ENCODE measurements at regions not wholly inside any gene's neighbourhood (a gene's known extent, or its start where the extent isn't known, plus 50 kb on each side); places are given as distances from the start of the nearest gene placed in this dataset.

DNA sequence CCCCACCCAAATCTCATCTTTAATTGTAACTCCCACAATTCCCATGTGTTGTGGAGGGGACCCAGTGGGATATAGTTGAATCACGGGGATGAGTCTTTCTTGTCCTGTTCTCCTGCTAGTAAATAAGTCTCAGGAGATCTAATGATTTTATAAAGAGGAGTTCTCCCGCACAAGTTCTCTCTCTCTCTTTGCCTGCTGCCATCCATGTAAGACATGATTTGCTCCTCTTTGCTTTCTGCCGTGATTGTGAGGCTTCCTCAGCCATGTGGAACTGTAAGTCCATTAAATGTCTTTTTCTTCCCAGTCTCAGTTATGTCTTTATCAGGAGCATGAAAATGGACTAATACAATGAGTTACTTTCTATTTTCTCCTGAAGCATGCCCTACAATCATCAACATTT lies 1158.5 kb downstream of the CDH18 start:
- no peak for DNase-seq

GRCh38 chr5:18850216-18850615 lies 1137.8 kb downstream of the CDH18 start:
- no peak for DNase-seq

- DNase-seq: no peak
These were observed 1115.0 kb downstream of the CDH18 start for GRCh38 chr5:18872978-18873377.

DNA sequence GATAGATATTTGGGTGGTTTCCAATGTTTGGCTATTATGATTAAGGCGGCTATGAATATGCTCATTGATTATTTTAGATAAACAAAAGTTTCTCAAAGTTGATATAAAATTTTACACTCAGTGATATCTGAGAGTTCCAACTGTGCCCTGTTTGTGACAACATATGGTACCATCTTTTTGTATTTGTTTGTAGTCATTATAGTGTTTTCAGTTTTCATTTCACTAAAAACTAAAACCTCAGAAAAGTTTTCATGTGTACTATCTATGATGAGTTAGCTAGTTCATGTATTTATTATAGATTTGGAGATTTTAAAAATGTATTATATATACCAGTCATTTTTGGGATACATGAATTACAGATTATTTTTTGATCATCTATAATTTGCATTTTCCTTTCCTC lies 1111.4 kb downstream of the CDH18 start:
- no peak for DNase-seq

GRCh38 chr5:18881615-18882014 lies 1106.4 kb downstream of the CDH18 start:
- DNase-seq: no peak

DNA sequence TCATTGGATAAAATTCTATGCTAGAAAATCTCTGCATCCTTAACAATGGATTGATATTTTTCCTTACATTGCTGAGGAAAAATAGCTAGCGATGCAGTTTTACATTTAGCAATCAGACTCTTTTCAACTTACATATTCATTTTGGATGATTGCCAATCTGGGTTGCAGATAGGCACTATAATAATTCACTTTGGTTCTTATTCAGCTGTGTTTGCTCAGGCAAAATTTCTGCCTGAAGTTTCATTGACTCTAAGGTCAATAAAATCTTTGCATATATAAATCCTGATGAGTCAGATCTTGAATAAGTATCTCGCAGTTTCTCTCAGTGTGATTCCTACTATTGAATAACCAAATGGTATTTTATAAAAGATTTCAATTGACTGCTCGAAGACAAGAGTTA lies 1105.8 kb downstream of the CDH18 start:
- DNase-seq: no peak

GRCh38 chr5:18888821-18889220 lies 1099.2 kb downstream of the CDH18 start:
- no peak for DNase-seq

- no peak for DNase-seq
These were observed 1087.4 kb downstream of the CDH18 start for GRCh38 chr5:18900644-18901043.

DNA sequence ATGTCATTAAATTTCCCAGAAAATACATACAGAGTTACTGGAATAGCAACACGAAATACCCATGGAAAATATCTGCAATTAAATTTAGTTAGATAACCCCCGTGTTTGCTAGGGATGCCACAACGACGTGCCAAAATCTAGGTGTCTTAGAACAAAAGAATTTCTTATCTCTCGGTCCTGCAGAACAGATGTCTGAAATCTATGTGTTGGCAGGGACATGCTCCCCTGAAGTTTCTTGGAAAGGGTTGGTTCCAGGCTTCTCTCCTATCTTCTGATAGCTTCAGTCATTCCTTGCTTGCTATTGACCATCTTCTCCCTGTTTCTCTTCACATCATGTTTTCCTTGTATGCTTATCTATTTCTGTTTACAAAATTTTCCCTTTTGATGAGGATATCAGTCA lies 1067.0 kb downstream of the CDH18 start:
- DNase-seq: no peak

GRCh38 chr5:18932081-18932480 lies 1055.9 kb downstream of the CDH18 start:
- no peak for DNase-seq

GRCh38 chr5:18944771-18945170 lies 1043.2 kb downstream of the CDH18 start:
- no peak for DNase-seq

DNA sequence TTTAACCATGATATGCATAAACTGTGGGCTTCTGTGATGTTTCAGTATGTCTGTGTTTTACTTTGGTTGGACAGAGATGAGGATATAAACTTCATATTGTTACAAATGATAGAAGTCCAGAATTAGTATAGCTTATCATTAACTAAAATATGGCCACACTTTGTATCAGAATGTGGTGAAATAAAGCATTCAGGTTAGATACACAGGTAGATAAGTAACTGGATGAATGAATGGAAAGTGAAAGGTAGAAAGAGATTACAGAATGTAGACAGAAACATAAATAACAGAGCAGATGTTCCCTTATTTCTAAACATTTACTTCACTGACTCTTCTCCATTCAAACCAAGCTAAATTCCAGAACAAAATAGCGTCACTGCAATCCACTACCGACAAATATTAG lies 1033.8 kb downstream of the CDH18 start:
- DNase-seq: no peak

- DNase-seq: no peak
These were observed 1028.5 kb downstream of the CDH18 start for GRCh38 chr5:18959535-18959934.

DNA sequence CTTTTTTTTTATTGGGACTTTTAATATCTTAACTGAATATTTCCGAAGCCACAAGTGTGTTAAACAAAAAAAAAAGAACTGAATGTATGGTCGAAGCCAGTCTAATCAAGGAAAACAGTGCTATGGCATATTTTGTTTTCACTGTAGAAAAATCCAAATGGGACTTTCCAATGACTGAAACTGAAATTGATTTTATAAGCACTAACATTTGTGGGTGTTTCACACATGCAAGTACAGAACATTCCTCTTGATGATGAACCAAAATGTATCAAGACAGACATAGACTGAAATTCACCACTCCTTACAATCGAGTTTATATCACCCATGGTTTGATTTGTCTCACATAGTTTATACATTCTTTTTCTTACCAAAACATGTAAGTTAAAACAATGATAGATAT lies 1026.8 kb downstream of the CDH18 start:
- no peak for DNase-seq

- DNase-seq: no peak
These were observed 1022.1 kb downstream of the CDH18 start for GRCh38 chr5:18965893-18966292.

GRCh38 chr5:18967637-18968036 lies 1020.4 kb downstream of the CDH18 start:
- DNase-seq: no peak

DNA sequence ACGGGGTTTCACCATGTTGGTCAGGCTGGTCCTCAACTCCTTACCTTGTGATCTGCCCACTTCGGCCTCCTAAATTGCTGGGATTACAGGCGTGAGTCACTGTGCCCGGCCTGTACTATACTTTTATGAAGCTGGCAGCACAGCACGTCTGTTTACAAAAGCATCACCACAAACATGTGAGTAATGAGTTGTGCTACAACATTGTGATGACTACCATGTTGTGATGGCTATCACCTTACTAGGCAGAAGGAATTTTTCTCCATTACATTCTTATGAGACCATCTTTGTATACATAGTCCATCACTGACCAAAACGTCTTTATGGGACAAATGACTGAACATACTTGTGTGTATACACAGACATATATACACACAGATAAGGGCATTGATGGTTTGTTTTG lies 1019.0 kb downstream of the CDH18 start:
- no peak for DNase-seq

GRCh38 chr5:18970000-18970399 lies 1018.0 kb downstream of the CDH18 start:
- DNase-seq: no peak

GRCh38 chr5:18972177-18972576 lies 1015.8 kb downstream of the CDH18 start:
- DNase-seq: no peak

DNA sequence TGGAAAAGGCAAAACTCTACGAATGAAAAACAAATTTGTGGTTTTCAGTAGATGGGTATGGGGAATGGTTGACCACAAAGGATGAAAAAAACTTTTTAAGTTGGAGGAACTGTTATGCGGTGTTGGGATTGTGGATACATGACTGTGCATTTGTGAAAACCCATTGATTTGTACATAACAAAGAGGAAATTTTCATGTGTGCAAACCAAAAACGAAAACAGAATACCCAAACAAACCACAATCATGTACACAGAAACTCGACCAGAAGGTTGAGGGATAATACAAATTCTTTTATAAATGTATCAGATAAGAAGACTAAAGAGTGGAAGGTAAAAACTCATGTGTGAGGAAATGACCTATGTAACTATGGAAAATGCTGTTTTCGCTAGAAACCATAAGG lies 1012.4 kb downstream of the CDH18 start:
- DNase-seq: no peak

DNA sequence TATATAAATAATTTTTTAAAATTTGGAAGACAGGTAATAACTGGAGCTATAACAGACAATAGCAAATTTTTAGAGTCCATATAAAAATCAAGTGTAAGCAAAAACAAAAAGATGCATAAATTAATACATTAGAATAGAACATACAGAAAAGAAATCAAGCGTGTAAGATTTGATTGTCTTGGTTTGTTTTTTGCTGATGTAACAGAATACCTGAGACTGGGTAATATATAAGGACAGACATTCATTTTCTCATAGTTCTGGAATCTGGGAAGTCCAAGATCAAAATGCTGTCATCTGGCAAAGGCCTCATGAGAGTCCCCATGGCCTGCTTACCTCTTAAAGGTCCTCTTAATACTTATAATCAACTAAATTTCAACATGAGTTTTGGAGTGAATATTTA lies 1010.1 kb downstream of the CDH18 start:
- DNase-seq: no peak

- DNase-seq: no peak
These were observed 1003.4 kb downstream of the CDH18 start for GRCh38 chr5:18984559-18985080.

GRCh38 chr5:18985171-18985758 lies 1002.7 kb downstream of the CDH18 start:
- no peak for DNase-seq

- no peak for DNase-seq
These were observed 1000.9 kb downstream of the CDH18 start for GRCh38 chr5:18987101-18987500.

GRCh38 chr5:18990852-18991251 lies 997.1 kb downstream of the CDH18 start:
- DNase-seq: no peak

- DNase-seq: no peak
These were observed 995.7 kb downstream of the CDH18 start for GRCh38 chr5:18992264-18992663.

All from activated CD4-positive, alpha-beta T cell treated with anti-CD3 and anti-CD28 coated beads, Interleukin-2, amount 50 U/mL, for 4 hours (primary cell).